Breast epithelium (tissue), 3 donors: ENCODE measurements at regions not wholly inside any gene's neighbourhood (a gene's known extent, or its start where the extent isn't known, plus 50 kb on each side); places are given as distances from the start of the nearest gene placed in this dataset.

Source experiments
- POLR2A ChIP-seq: fragments of 450-650 bp; IDR thresholded peaks from one replicate; pipeline ENCODE4 v1.6.1; 2016; ENCODE audit warnings: antibody characterized with exemption, mild to moderate bottlenecking, moderate library complexity
- POLR2AphosphoS5 ChIP-seq, 3 donors: sonication (generic); formaldehyde crosslinking; IDR thresholded peaks; one replicate each; pipeline ENCODE4 v1.6.1; 2017; ENCODE audit warnings: antibody characterized with exemption in 3 of 3
- TF ChIP-seq, protein P1 (sequence below), 3 donors: fragments of 450-650 bp; IDR thresholded peaks; one replicate each; pipeline ENCODE4 v1.5.1; 2016 to 2017; ENCODE audit warnings: antibody characterized with exemption in 3 of 3, mild to moderate bottlenecking in 3 of 3, moderate library complexity in 3 of 3

DNA sequence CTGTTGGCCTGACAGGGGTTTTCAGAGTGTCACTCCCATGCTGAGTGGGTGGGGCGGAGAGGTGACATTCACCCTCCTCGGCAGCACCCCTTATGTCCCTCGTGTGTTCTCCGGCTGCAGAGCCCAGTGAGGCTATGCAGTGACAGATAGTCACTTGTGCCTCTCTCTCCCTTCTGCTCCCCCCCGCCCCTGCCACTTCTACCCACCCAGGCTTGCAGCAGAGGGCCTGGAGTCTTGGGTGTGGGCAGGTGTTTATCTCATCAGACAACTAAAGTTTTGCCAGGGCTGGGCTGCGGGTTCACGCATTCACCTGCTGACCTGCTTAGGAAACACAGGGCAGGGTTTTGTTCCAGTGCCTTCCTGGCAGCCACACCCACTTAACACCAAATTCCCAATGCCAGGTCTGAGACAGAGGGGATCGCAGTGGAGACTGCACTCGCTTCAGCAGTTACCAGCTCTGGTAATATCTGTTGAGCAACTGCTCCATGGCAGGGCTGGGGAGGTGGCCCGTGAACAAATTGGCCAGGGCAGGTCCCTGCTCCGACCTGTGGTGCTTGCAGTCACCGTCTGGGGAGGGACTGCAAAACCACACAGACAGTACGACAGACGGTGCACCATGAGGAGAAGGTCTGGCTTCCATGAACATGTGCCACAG, 50.5 kb upstream of the ADA2 start:
- TF ChIP-seq, protein P1, sequence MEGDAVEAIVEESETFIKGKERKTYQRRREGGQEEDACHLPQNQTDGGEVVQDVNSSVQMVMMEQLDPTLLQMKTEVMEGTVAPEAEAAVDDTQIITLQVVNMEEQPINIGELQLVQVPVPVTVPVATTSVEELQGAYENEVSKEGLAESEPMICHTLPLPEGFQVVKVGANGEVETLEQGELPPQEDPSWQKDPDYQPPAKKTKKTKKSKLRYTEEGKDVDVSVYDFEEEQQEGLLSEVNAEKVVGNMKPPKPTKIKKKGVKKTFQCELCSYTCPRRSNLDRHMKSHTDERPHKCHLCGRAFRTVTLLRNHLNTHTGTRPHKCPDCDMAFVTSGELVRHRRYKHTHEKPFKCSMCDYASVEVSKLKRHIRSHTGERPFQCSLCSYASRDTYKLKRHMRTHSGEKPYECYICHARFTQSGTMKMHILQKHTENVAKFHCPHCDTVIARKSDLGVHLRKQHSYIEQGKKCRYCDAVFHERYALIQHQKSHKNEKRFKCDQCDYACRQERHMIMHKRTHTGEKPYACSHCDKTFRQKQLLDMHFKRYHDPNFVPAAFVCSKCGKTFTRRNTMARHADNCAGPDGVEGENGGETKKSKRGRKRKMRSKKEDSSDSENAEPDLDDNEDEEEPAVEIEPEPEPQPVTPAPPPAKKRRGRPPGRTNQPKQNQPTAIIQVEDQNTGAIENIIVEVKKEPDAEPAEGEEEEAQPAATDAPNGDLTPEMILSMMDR (IDR thresholded peaks at IDR 0.05) = no peak
- TF ChIP-seq POLR2A (no peak), POLR2AphosphoS5 (IDR thresholded peaks at IDR 0.05) (no peak)
